HG02870 (cell line): ENCODE measurements at regions not wholly inside any gene's neighbourhood (a gene's known extent, or its start where the extent isn't known, plus 50 kb on each side); places are given as distances from the start of the nearest gene placed in this dataset.

ENCODE experiments used
- ATAC-seq: cut with Tn5 transposase; IDR thresholded peaks from one replicate; pipeline ENCODE4 v1.9.1; 2021; ENCODE audit warnings: mild to moderate bottlenecking, moderate library complexity; ENCODE audit not compliant: unreplicated experiment

GRCh38 chr6:99867026-99867425, 127.0 kb downstream of the MCHR2 start:
- no peak for ATAC-seq

GRCh38 chr6:99868074-99868702, 125.8 kb downstream of the MCHR2 start:
- ATAC-seq, result peak; percentile 92
